Activated B cell treated with CpG ODN at 0.5 μM for 24 hours (primary cell): ENCODE measurements at regions not wholly inside any gene's neighbourhood (a gene's known extent, or its start where the extent isn't known, plus 50 kb on each side); places are given as distances from the start of the nearest gene placed in this dataset.

Experiments used
- ATAC-seq: fragments of 200-7000 bp; cut with Tn5 transposase; one replicate; pipeline ENCODE4 v1.10.0; 2021; ENCODE audit warnings: low read depth, mild to moderate bottlenecking, moderate library complexity
- CTCF ChIA-PET: fragments of 350-600 bp; sonication (Branson Sonifier 250); formaldehyde crosslinking; loops from one replicate; lab custom pipeline; 2021; ENCODE audit warnings: antibody characterized with exemption; lab: Charles Lee
- POLR2A ChIA-PET: fragments of 350-600 bp; sonication (Branson Sonifier 250); formaldehyde crosslinking; loops from one replicate; lab custom pipeline; 2021; ENCODE audit warnings: antibody characterized with exemption; lab: Charles Lee
- DNase-seq: peaks from one replicate; pipeline ENCODE4 v3.0.0; 2022
- H3K27ac Mint-ChIP-seq: one replicate; pipeline ENCODE4 v1.8.0; 2020; ENCODE audit warnings: mixed read lengths
- H3K27me3 Mint-ChIP-seq: one replicate; pipeline ENCODE4 v1.8.0; 2021; ENCODE audit warnings: mixed read lengths
- H3K36me3 Mint-ChIP-seq: one replicate; pipeline ENCODE4 v1.8.0; 2021; ENCODE audit warnings: low read depth, mixed read lengths
- H3K4me1 Mint-ChIP-seq: one replicate; pipeline ENCODE4 v1.8.0; 2021; ENCODE audit warnings: mixed read lengths
- H3K4me3 Mint-ChIP-seq: one replicate; pipeline ENCODE4 v1.8.0; 2020; ENCODE audit warnings: mild to moderate bottlenecking, mixed read lengths
- H3K9me3 Mint-ChIP-seq: one replicate; pipeline ENCODE4 v1.8.0; 2020; ENCODE audit warnings: mixed read lengths
- intact Hi-C: fragments of 100-400 bp; cut with micrococcal nuclease; formaldehyde crosslinking; loops from one replicate; pipeline ENCODE4 v1.15.1; 2024
- TF ChIP-seq, protein P1 (sequence below): fragments of 200-600 bp; IDR thresholded peaks from one replicate; pipeline ENCODE4 v1.8.0; 2022; ENCODE audit warnings: antibody characterized with exemption, mild to moderate bottlenecking

DNA sequence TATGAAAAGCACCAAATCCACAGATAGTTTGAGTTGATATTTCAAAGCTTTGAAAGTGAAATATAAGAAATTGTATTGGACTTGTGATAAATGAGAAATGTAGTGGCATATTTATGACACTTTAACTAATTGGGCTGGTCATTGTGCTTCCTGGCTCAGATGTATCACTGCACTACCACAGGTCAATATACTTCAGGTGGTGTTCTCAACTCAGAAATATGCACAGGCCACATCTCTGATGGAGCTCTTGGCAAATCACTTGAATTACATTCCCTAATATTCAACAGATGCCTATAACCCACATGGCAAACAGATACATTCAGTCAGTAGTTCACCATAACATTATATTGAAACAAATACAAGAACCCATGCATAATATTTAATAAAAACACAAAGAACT is 209.6 kb downstream of the LYPLAL1 start:
- no peaks in the 10 kb centered on the region for H3K4me1 Mint-ChIP-seq
- H3K9me3 Mint-ChIP-seq, result no peaks in the 10 kb centered on the region
- no peak overlapping the region for H3K4me3 Mint-ChIP-seq
- intact Hi-C loops, result loop anchor here (10.0 kb wide), 1 partner anchor 858 kb away; no protein-coding TSS in a partner anchor
- DNase-seq (no peak), ATAC-seq (no peak)
- H3K27ac Mint-ChIP-seq, result no peak overlapping the region
- POLR2A ChIA-PET, result no interaction called here
- TF ChIP-seq, protein P1, sequence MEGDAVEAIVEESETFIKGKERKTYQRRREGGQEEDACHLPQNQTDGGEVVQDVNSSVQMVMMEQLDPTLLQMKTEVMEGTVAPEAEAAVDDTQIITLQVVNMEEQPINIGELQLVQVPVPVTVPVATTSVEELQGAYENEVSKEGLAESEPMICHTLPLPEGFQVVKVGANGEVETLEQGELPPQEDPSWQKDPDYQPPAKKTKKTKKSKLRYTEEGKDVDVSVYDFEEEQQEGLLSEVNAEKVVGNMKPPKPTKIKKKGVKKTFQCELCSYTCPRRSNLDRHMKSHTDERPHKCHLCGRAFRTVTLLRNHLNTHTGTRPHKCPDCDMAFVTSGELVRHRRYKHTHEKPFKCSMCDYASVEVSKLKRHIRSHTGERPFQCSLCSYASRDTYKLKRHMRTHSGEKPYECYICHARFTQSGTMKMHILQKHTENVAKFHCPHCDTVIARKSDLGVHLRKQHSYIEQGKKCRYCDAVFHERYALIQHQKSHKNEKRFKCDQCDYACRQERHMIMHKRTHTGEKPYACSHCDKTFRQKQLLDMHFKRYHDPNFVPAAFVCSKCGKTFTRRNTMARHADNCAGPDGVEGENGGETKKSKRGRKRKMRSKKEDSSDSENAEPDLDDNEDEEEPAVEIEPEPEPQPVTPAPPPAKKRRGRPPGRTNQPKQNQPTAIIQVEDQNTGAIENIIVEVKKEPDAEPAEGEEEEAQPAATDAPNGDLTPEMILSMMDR, result no peak
- no peaks in the 10 kb centered on the region for H3K27me3 Mint-ChIP-seq
- CTCF ChIA-PET, result no interaction called here
- H3K36me3 Mint-ChIP-seq, result no peaks in the 10 kb centered on the region

DNA sequence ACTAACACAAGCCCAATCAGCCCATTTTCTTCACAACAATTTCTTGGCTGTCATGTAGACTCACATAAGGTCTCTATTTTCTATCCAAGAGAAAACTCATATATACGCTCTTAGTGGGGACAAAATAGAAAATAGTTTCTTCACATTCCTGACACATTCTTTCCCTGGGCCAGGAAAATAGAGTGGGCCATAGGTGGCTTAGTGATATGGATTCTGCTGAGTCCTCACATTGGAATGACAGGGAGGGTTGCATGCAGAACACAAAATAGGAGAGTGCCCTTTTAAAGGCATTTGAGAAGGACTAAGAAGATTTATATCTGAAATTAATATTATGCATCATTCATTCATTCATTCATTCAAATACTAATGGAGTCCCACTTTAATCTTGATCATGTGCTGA is 207.7 kb downstream of the LYPLAL1 start:
- Mint-ChIP-seq H3K4me1 (no peaks in the 10 kb centered on the region), H3K9me3 (no peaks in the 10 kb centered on the region), H3K27ac (no peak overlapping the region), H3K36me3 (no peaks in the 10 kb centered on the region), H3K27me3 (no peaks in the 10 kb centered on the region), H3K4me3 (no peak overlapping the region)
- intact Hi-C loops, result loop anchor here (10.0 kb wide), 1 partner anchor 857 kb away; no protein-coding TSS in a partner anchor
- POLR2A ChIA-PET, result no interaction called here
- CTCF ChIA-PET, result no interaction called here
- ATAC-seq, result no peak
- TF ChIP-seq, protein P1, result no peak
- DNase-seq, result no peak

DNA sequence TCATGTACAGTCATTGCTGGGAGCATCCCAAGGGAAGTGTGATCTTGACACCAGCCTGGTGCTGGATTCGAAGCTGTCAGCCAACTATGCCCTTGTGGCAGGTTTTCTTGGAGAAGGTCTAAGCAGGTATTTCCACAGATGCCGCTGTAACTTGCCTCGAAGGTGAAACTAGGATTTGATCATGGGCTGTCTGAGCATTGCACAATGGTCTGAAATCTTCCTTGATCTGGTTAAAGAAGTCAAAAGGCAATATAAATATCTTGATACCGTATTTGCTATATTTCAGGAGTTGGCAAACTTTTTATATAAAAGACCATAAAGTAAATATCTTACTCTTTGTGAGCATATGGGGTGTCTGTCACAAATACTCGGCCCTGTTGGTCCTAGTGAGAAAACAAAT is 206.8 kb downstream of the LYPLAL1 start:
- no peaks in the 10 kb centered on the region for H3K4me1 Mint-ChIP-seq
- H3K4me3 Mint-ChIP-seq, result no peak overlapping the region
- no peaks in the 10 kb centered on the region for H3K27me3 Mint-ChIP-seq
- POLR2A ChIA-PET, result no interaction called here
- DNase-seq (no peak), ATAC-seq (no peak)
- H3K27ac Mint-ChIP-seq, result no peak overlapping the region
- TF ChIP-seq, protein P1, result no peak
- H3K9me3 Mint-ChIP-seq, result no peaks in the 10 kb centered on the region
- H3K36me3 Mint-ChIP-seq, result no peaks in the 10 kb centered on the region
- intact Hi-C loops, result loop anchor here (10.0 kb wide), 1 partner anchor 856 kb away; no protein-coding TSS in a partner anchor
- CTCF ChIA-PET, result no interaction called here

DNA sequence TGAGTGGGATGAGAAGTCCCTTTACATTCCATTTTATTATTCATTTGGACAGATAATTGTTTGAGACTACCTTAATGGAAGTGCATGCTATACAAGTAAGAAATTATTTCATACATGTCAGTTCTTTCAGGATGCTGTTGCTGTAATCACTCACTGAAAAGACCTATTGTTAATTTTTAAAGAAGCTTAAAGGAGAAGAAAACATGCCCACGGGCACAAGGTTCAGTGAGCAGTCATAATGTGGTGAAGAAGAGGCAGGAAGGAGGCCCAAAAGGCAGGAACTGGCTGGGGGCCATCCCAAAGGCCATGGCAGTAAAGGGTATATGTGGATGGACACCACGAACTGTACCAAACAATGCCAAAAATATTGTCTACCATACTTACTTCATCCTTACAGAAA is 206.0 kb downstream of the LYPLAL1 start:
- no peak for ATAC-seq
- H3K27ac Mint-ChIP-seq, result no peak overlapping the region
- POLR2A ChIA-PET, result no interaction called here
- H3K27me3 Mint-ChIP-seq, result no peaks in the 10 kb centered on the region
- intact Hi-C loops, result loop anchor here (10.0 kb wide), 1 partner anchor 855 kb away; no protein-coding TSS in a partner anchor
- TF ChIP-seq, protein P1, result no peak
- CTCF ChIA-PET, result no interaction called here
- H3K36me3 Mint-ChIP-seq, result no peaks in the 10 kb centered on the region
- no peaks in the 10 kb centered on the region for H3K9me3 Mint-ChIP-seq
- no peaks in the 10 kb centered on the region for H3K4me1 Mint-ChIP-seq
- no peak overlapping the region for H3K4me3 Mint-ChIP-seq
- no peak for DNase-seq

DNA sequence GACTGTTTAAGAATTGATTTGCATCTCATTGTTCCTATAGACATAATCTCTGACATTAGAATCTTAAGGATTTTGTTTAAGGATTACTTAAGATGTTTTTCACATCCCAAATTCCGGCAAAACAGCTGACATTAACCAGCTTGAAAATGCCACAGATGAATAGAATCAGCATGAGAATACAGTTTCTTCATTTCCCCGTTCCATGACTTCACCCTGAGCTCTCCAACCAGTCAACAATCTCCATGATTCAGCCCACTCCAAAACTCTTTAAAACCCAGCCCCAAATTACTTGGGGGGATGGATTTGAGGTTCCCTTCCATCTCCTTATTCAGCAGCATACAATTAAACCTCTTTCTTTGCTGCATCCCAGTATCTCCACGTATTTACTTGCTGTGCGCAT is 201.0 kb downstream of the LYPLAL1 start:
- ATAC-seq (no peak), DNase-seq (no peak)
- ChIA-PET POLR2A (no interaction called here), CTCF (no interaction called here)
- H3K27me3 Mint-ChIP-seq, result no peaks in the 10 kb centered on the region
- H3K27ac Mint-ChIP-seq, result no peak overlapping the region
- TF ChIP-seq, protein P1, result no peak
- intact Hi-C loops, result no loop called here
- H3K4me1 Mint-ChIP-seq, result no peaks in the 10 kb centered on the region
- H3K9me3 Mint-ChIP-seq, result no peaks in the 10 kb centered on the region
- no peaks in the 10 kb centered on the region for H3K36me3 Mint-ChIP-seq
- H3K4me3 Mint-ChIP-seq, result no peak overlapping the region
